BJ (cell line): ENCODE measurements at regions not wholly inside any gene's neighbourhood (a gene's known extent, or its start where the extent isn't known, plus 50 kb on each side); places are given as distances from the start of the nearest gene placed in this dataset.

Source experiments
- CTCF ChIA-PET: fragments of 350-600 bp; formaldehyde crosslinking; extraction: SDS; loops from one replicate; lab custom pipeline; 2021; ENCODE audit warnings: antibody characterized with exemption, inconsistent platforms; lab: Yijun Ruan, JAX
- POLR2A ChIA-PET: fragments of 300-600 bp; sonication (Branson Sonifier 250); formaldehyde crosslinking; extraction: SDS; loops from one replicate; lab custom pipeline; 2021; ENCODE audit warnings: antibody characterized with exemption; lab: Charles Lee
- DNase-seq: peaks from one replicate; pipeline ENCODE4 v3.0.0-alpha.2; 2011; ENCODE audit warnings: low read depth
- H3K27me3 ChIP-seq: 2 replicates; pipeline ENCODE4 v1.6.0; 2011; ENCODE audit warnings: low read length; ENCODE audit not compliant: control insufficient read depth, insufficient read depth
- H3K36me3 ChIP-seq: 2 replicates; pipeline ENCODE4 v1.5.1; 2011; ENCODE audit warnings: low read length; ENCODE audit not compliant: control insufficient read depth, insufficient read depth
- H3K4me3 ChIP-seq: 2 replicates; pipeline ENCODE4 v1.5.1; 2011; ENCODE audit warnings: low read depth, mild to moderate bottlenecking, control low read depth, low read length
- CTCF ChIP-seq: IDR thresholded peaks from 2 replicates; pipeline ENCODE4 v1.5.1; 2011; ENCODE audit warnings: low read depth, mild to moderate bottlenecking, control low read depth, inconsistent platforms, low read length, moderate library complexity; ENCODE audit not compliant: insufficient read depth

DNA sequence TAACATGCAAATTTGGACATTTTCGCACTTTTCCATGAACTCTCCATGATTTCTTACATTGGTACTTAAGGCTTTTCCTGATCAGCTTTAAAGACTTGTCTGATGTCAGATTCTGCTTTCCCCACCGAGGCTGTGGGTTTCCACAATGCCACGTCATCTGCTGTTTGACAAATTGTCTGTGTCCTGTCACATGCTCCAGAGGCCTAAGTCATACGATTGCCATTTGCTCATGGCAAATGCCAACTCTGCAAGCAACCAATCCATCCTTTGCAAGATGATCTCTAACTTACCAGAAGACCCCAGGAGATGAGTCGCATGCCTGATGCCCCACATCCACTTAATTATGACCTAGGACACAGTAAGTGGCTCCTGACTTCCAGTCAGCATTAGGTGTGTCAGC lies 556.5 kb downstream of the BMP2 start:
- POLR2A ChIA-PET = no interaction called here
- no peak for DNase-seq
- H3K36me3 ChIP-seq = no peaks in the 10 kb centered on the region
- no peak overlapping the region for H3K4me3 ChIP-seq
- no peak for TF ChIP-seq CTCF
- no peaks in the 10 kb centered on the region for H3K27me3 ChIP-seq
- CTCF ChIA-PET = no interaction called here

- ChIA-PET CTCF (no interaction called here), POLR2A (no interaction called here)
- Histone ChIP-seq H3K4me3 (no peak overlapping the region), H3K36me3 (no peaks in the 10 kb centered on the region), H3K27me3 (no peaks in the 10 kb centered on the region)
- TF ChIP-seq CTCF = no peak
- no peak for DNase-seq
These were observed 560.3 kb downstream of the BMP2 start for GRCh38 chr20:7327810-7328209.

- Histone ChIP-seq H3K36me3 (no peaks in the 10 kb centered on the region), H3K27me3 (no peaks in the 10 kb centered on the region), H3K4me3 (no peak overlapping the region)
- CTCF ChIA-PET = no interaction called here
- POLR2A ChIA-PET = no interaction called here
- DNase-seq = no peak
- no peak for TF ChIP-seq CTCF
These were observed 563.4 kb downstream of the BMP2 start for GRCh38 chr20:7330850-7331249.

DNA sequence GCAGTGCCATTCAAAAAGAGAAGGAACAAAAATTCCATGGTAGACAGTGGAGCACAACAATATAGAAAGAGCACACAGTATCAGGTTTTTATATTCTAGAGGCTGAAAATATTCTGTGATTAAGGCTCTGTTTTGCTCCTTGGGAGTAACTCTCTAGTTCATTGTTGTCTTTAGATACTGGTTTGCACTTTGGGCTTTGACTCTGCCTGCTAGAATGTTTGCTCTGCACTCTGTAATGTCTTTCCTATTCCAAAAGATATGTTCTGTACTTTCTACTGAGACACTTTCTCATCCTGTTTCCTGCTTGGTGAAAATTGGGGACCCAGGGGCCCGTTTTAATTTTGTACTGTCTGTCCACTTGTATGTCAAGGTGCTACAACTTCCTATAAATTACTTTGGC lies 564.7 kb downstream of the BMP2 start:
- ChIA-PET CTCF (no interaction called here), POLR2A (no interaction called here)

DNA sequence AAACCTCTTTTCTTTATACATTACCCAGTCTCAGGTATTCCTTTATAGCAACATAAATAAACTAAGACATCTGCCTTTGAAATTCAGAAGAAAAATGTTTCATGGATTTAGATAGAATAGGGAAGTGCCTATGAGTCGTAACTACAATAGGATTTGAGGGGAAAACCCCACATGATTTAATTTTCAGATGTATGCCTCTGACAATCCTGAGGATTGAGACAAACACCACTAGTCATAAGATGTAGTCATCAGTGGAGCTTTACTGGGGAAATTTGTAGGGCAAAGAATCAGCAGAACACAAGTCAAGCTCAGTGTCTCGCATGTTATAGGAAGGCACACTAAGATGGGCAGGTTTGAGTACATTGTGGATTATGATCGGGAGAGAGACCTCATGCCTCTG lies 566.4 kb downstream of the BMP2 start:
- Histone ChIP-seq H3K36me3 (no peaks in the 10 kb centered on the region), H3K4me3 (no peak overlapping the region), H3K27me3 (no peaks in the 10 kb centered on the region)
- CTCF ChIA-PET = no interaction called here
- no peak for TF ChIP-seq CTCF
- POLR2A ChIA-PET = no interaction called here
- DNase-seq = no peak

More for the DNA sequence above, 564.7 kb downstream of the BMP2 start:
- no peak overlapping the region for H3K4me3 ChIP-seq
- H3K27me3 ChIP-seq = no peaks in the 10 kb centered on the region
- TF ChIP-seq CTCF = no peak
- H3K36me3 ChIP-seq = no peaks in the 10 kb centered on the region
- DNase-seq = no peak
